Islet precursor cell (in vitro differentiated cells): ENCODE measurements at regions not wholly inside any gene's neighbourhood (a gene's known extent, or its start where the extent isn't known, plus 50 kb on each side); places are given as distances from the start of the nearest gene placed in this dataset.
A peak's percentile ranks its signal among the peaks of the same experiment; 100 is the strongest.

Experiments
- DNase-seq: peaks from one replicate; pipeline ENCODE4 v3.0.0-alpha.2; 2018

- no peak for DNase-seq
Observed at GRCh38 chr4:177117256-177117655, 192.4 kb upstream of the NEIL3 start.

- DNase-seq, result no peak
Observed at GRCh38 chr4:177118596-177118995, 191.1 kb upstream of the NEIL3 start.

- DNase-seq, result no peak
Observed at GRCh38 chr4:177119021-177119471, 190.6 kb upstream of the NEIL3 start.

GRCh38 chr4:177119691-177120090 is 190.0 kb upstream of the NEIL3 start:
- DNase-seq, result no peak

GRCh38 chr4:177123811-177124210 is 185.9 kb upstream of the NEIL3 start:
- no peak for DNase-seq

- DNase-seq, result no peak
Observed at GRCh38 chr4:177124349-177125064, 185.2 kb upstream of the NEIL3 start.

GRCh38 chr4:177125656-177126055 is 184.0 kb upstream of the NEIL3 start:
- no peak for DNase-seq

GRCh38 chr4:177127658-177128057 is 182.0 kb upstream of the NEIL3 start:
- no peak for DNase-seq

GRCh38 chr4:177128306-177128705 is 181.4 kb upstream of the NEIL3 start:
- DNase-seq, result no peak

GRCh38 chr4:177131736-177132135 is 177.9 kb upstream of the NEIL3 start:
- no peak for DNase-seq

- peak; percentile 56 for DNase-seq
Observed at GRCh38 chr4:177147668-177148067, 162.0 kb upstream of the NEIL3 start.

GRCh38 chr4:177155454-177155853 is 154.2 kb upstream of the NEIL3 start:
- DNase-seq, result peak; percentile 54

GRCh38 chr4:177159600-177159999 is 150.1 kb upstream of the NEIL3 start:
- DNase-seq, result no peak

GRCh38 chr4:177161781-177162180 is 147.9 kb upstream of the NEIL3 start:
- no peak for DNase-seq

GRCh38 chr4:177163532-177163931 is 146.1 kb upstream of the NEIL3 start:
- no peak for DNase-seq

GRCh38 chr4:177171588-177171987 is 138.1 kb upstream of the NEIL3 start:
- no peak for DNase-seq

- DNase-seq, result no peak
Observed at GRCh38 chr4:177175473-177175872, 134.2 kb upstream of the NEIL3 start.

GRCh38 chr4:177177541-177178081 is 132.1 kb upstream of the NEIL3 start:
- no peak for DNase-seq

GRCh38 chr4:177178246-177178645 is 131.4 kb upstream of the NEIL3 start:
- no peak for DNase-seq

- DNase-seq, result no peak
Observed at GRCh38 chr4:177182166-177182565, 127.5 kb upstream of the NEIL3 start.

GRCh38 chr4:177182728-177183127 is 126.9 kb upstream of the NEIL3 start:
- DNase-seq, result no peak

GRCh38 chr4:177185151-177185550 is 124.5 kb upstream of the NEIL3 start:
- DNase-seq, result no peak

- no peak for DNase-seq
Observed at GRCh38 chr4:177185579-177185978, 124.1 kb upstream of the NEIL3 start.

- no peak for DNase-seq
Observed at GRCh38 chr4:177187371-177187770, 122.3 kb upstream of the NEIL3 start.
